PC-3 (cell line): ENCODE measurements at regions not wholly inside any gene's neighbourhood (a gene's known extent, or its start where the extent isn't known, plus 50 kb on each side); places are given as distances from the start of the nearest gene placed in this dataset.

Experiments used
- EZH2 ChIP-seq: fragments of 300-600 bp; sonication (generic); IDR thresholded peaks from one replicate; pipeline ENCODE4 v1.6.1; 2017; ENCODE audit warnings: antibody characterized with exemption, mild to moderate bottlenecking, low read length; ENCODE audit not compliant: unreplicated experiment
- TF ChIP-seq, protein P1 (sequence below): fragments of 300-600 bp; sonication (generic); conservative IDR thresholded peaks from 2 replicates; pipeline ENCODE4 v1.5.1; 2017; ENCODE audit warnings: antibody characterized with exemption, low read depth, mild to moderate bottlenecking, low read length

DNA sequence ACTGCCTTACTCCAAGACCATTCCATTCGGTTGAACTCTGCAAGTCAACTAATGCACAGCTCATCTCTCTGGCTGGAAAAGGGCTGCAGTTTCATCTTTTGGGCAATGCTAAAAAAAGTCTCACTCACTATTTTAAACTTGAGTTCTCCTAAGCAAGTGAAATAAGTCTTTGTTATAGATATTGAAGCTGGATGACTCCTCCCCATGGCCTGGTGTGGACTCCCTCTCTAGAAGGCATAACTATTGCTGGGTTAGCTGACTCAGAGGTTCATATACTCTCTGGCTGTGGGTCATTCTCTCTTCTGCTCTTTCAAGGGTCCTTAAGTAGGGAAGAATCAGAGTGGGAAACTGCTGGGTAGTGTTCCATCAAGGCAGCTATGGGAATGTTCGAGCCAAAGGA lies 88.0 kb downstream of the XCL2 start:
- no peak for TF ChIP-seq EZH2
- TF ChIP-seq, protein P1, sequence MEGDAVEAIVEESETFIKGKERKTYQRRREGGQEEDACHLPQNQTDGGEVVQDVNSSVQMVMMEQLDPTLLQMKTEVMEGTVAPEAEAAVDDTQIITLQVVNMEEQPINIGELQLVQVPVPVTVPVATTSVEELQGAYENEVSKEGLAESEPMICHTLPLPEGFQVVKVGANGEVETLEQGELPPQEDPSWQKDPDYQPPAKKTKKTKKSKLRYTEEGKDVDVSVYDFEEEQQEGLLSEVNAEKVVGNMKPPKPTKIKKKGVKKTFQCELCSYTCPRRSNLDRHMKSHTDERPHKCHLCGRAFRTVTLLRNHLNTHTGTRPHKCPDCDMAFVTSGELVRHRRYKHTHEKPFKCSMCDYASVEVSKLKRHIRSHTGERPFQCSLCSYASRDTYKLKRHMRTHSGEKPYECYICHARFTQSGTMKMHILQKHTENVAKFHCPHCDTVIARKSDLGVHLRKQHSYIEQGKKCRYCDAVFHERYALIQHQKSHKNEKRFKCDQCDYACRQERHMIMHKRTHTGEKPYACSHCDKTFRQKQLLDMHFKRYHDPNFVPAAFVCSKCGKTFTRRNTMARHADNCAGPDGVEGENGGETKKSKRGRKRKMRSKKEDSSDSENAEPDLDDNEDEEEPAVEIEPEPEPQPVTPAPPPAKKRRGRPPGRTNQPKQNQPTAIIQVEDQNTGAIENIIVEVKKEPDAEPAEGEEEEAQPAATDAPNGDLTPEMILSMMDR, result no peak
